Activated T-cell treated with anti-CD3 and anti-CD28 coated beads, Interleukin-2, amount 50 U/mL, for 72 hours (primary cell): ENCODE measurements at regions not wholly inside any gene's neighbourhood (a gene's known extent, or its start where the extent isn't known, plus 50 kb on each side); places are given as distances from the start of the nearest gene placed in this dataset.
A peak's percentile ranks its signal among the peaks of the same experiment; 100 is the strongest.

Source experiments
- ATAC-seq, 2 donors: fragments of 150-1000 bp; cut with Tn5 transposase; replicated peaks in 1 of 2; 2 replicates each; pipeline ENCODE4 v1.10.0; 2021; ENCODE audit warnings: moderate library complexity in 2 of 2, mild to moderate bottlenecking in 1 of 2
- DNase-seq, 2 donors: peaks; one replicate each; pipeline ENCODE4 v3.0.0; 2021 to 2022; ENCODE audit warnings: mixed read lengths in 1 of 2
- H3K27ac Mint-ChIP-seq: one replicate; pipeline ENCODE4 v1.8.0; 2022; ENCODE audit warnings: mild to moderate bottlenecking, moderate library complexity, mixed read lengths
- H3K27me3 Mint-ChIP-seq: one replicate; pipeline ENCODE4 v1.8.0; 2022; ENCODE audit warnings: low read depth, mixed read lengths
- H3K36me3 Mint-ChIP-seq, 2 donors: one replicate each; pipeline ENCODE4 v1.8.0; 2022; ENCODE audit warnings: mixed read lengths in 2 of 2, mild to moderate bottlenecking in 1 of 2; ENCODE audit not compliant: insufficient read depth in 2 of 2
- H3K4me1 Mint-ChIP-seq: one replicate; pipeline ENCODE4 v1.8.0; 2022; ENCODE audit warnings: low read depth, mixed read lengths
- H3K4me3 Mint-ChIP-seq, 2 donors: one replicate each; pipeline ENCODE4 v1.8.0; 2022; ENCODE audit warnings: mild to moderate bottlenecking in 2 of 2, mixed read lengths in 2 of 2, moderate library complexity in 2 of 2
- H3K9me3 Mint-ChIP-seq, 2 donors: one replicate each; pipeline ENCODE4 v1.8.0; 2022; ENCODE audit warnings: mixed read lengths in 2 of 2

- H3K4me3 Mint-ChIP-seq, result no peak overlapping the region
- no peaks in the 10 kb centered on the region for H3K27me3 Mint-ChIP-seq
- H3K36me3 Mint-ChIP-seq, result no peaks in the 10 kb centered on the region
- ATAC-seq, result no peak
- no peak overlapping the region for H3K27ac Mint-ChIP-seq
- no peak for DNase-seq
- no peaks in the 10 kb centered on the region for H3K9me3 Mint-ChIP-seq
- peaks cover 6% of the 10 kb centered on the region for H3K4me1 Mint-ChIP-seq
Observed at GRCh38 chr4:81565142-81565870, 93.6 kb upstream of the RASGEF1B start.

GRCh38 chr4:81564025-81564424, 92.3 kb upstream of the RASGEF1B start:
- ATAC-seq (no peak), DNase-seq (no peak)
- Mint-ChIP-seq H3K4me3 (no peak overlapping the region), H3K4me1 (peaks cover 9% of the 10 kb centered on the region), H3K27ac (no peak overlapping the region), H3K27me3 (no peaks in the 10 kb centered on the region), H3K9me3 (no peaks in the 10 kb centered on the region), H3K36me3 (no peaks in the 10 kb centered on the region)

GRCh38 chr4:81562093-81562492, 90.4 kb upstream of the RASGEF1B start:
- no peaks in the 10 kb centered on the region for H3K27me3 Mint-ChIP-seq
- DNase-seq, result no peak
- no peak overlapping the region for H3K4me3 Mint-ChIP-seq
- no peaks in the 10 kb centered on the region for H3K36me3 Mint-ChIP-seq
- H3K4me1 Mint-ChIP-seq, result peaks cover 12% of the 10 kb centered on the region
- no peak overlapping the region for H3K27ac Mint-ChIP-seq
- ATAC-seq, result peak; percentile 39 to 50
- no peaks in the 10 kb centered on the region for H3K9me3 Mint-ChIP-seq

- H3K27me3 Mint-ChIP-seq, result no peaks in the 10 kb centered on the region
- H3K4me1 Mint-ChIP-seq, result peaks cover 24% of the 10 kb centered on the region
- no peak overlapping the region for H3K27ac Mint-ChIP-seq
- peaks cover 2% of the 10 kb centered on the region in 2 donors for H3K9me3 Mint-ChIP-seq
- H3K36me3 Mint-ChIP-seq, result peaks cover 0 to 1% of the 10 kb centered on the region in 2 donors
- H3K4me3 Mint-ChIP-seq, result no peak overlapping the region
- no peak for DNase-seq
- no peak for ATAC-seq
Observed at GRCh38 chr4:81557306-81557705, 85.6 kb upstream of the RASGEF1B start.

- Mint-ChIP-seq H3K27ac (no peak overlapping the region), H3K4me3 (peak overlapping the region in 1 of 2 donors; percentile 13), H3K9me3 (peaks cover 2% of the 10 kb centered on the region in 2 donors), H3K27me3 (no peaks in the 10 kb centered on the region), H3K4me1 (peaks cover 21% of the 10 kb centered on the region), H3K36me3 (peaks cover 0 to 1% of the 10 kb centered on the region in 2 donors)
- DNase-seq (no peak), ATAC-seq (no peak)
Observed at GRCh38 chr4:81555489-81555888, 83.8 kb upstream of the RASGEF1B start.

GRCh38 chr4:81552086-81552485, 80.4 kb upstream of the RASGEF1B start:
- Mint-ChIP-seq H3K27ac (no peak overlapping the region), H3K36me3 (peaks cover 0 to 1% of the 10 kb centered on the region in 2 donors), H3K4me3 (no peak overlapping the region), H3K27me3 (no peaks in the 10 kb centered on the region), H3K4me1 (peaks cover 15% of the 10 kb centered on the region), H3K9me3 (peaks cover 2% of the 10 kb centered on the region in 2 donors)
- ATAC-seq (no peak), DNase-seq (no peak)

GRCh38 chr4:81550388-81550859, 78.7 kb upstream of the RASGEF1B start:
- no peaks in the 10 kb centered on the region for H3K27me3 Mint-ChIP-seq
- no peak overlapping the region for H3K4me3 Mint-ChIP-seq
- DNase-seq (no peak), ATAC-seq (no peak)
- peaks cover 2% of the 10 kb centered on the region in 2 donors for H3K9me3 Mint-ChIP-seq
- H3K4me1 Mint-ChIP-seq, result peaks cover 9% of the 10 kb centered on the region
- no peak overlapping the region for H3K27ac Mint-ChIP-seq
- H3K36me3 Mint-ChIP-seq, result peaks cover 0 to 1% of the 10 kb centered on the region in 2 donors

- Mint-ChIP-seq H3K4me1 (peaks cover 5% of the 10 kb centered on the region), H3K9me3 (peaks cover 2% of the 10 kb centered on the region in 2 donors), H3K27me3 (no peaks in the 10 kb centered on the region), H3K27ac (no peak overlapping the region), H3K4me3 (no peak overlapping the region), H3K36me3 (peaks cover 0 to 1% of the 10 kb centered on the region in 2 donors)
- no peak for DNase-seq
- ATAC-seq, result no peak
Observed at GRCh38 chr4:81549984-81550383, 78.3 kb upstream of the RASGEF1B start.

- no peak for ATAC-seq
Observed at GRCh38 chr4:81546777-81547176, 75.1 kb upstream of the RASGEF1B start.

GRCh38 chr4:81541161-81541945, 69.6 kb upstream of the RASGEF1B start:
- Mint-ChIP-seq H3K27ac (peak overlapping the region; percentile 10), H3K4me1 (no peaks in the 10 kb centered on the region), H3K4me3 (no peak overlapping the region), H3K36me3 (peaks cover 3 to 7% of the 10 kb centered on the region in 2 donors), H3K9me3 (peaks cover 5 to 8% of the 10 kb centered on the region in 2 donors), H3K27me3 (no peaks in the 10 kb centered on the region)
- DNase-seq, result no peak
- no peak for ATAC-seq

More at GRCh38 chr4:81546777-81547176, 75.1 kb upstream of the RASGEF1B start:
- Mint-ChIP-seq H3K36me3 (peaks cover 3 to 7% of the 10 kb centered on the region in 2 donors), H3K27me3 (no peaks in the 10 kb centered on the region), H3K9me3 (peaks cover 5 to 8% of the 10 kb centered on the region in 2 donors), H3K27ac (no peak overlapping the region), H3K4me1 (no peaks in the 10 kb centered on the region), H3K4me3 (no peak overlapping the region)
- no peak for DNase-seq

GRCh38 chr4:81538716-81539427, 67.2 kb upstream of the RASGEF1B start:
- Mint-ChIP-seq H3K27me3 (no peaks in the 10 kb centered on the region), H3K4me1 (no peaks in the 10 kb centered on the region), H3K27ac (no peak overlapping the region), H3K4me3 (no peak overlapping the region), H3K36me3 (peaks cover 3 to 8% of the 10 kb centered on the region in 2 donors), H3K9me3 (peaks cover 5 to 7% of the 10 kb centered on the region in 2 donors)
- ATAC-seq (no peak), DNase-seq (no peak)

- Mint-ChIP-seq H3K27me3 (no peaks in the 10 kb centered on the region), H3K9me3 (peaks cover 0 to 5% of the 10 kb centered on the region in 2 donors), H3K27ac (no peak overlapping the region), H3K4me3 (no peak overlapping the region), H3K36me3 (peaks cover 2% of the 10 kb centered on the region in 2 donors), H3K4me1 (no peaks in the 10 kb centered on the region)
- ATAC-seq (no peak), DNase-seq (no peak)
Observed at GRCh38 chr4:81531410-81531809, 59.7 kb upstream of the RASGEF1B start.

GRCh38 chr4:81528979-81529378, 57.3 kb upstream of the RASGEF1B start:
- Mint-ChIP-seq H3K4me1 (no peaks in the 10 kb centered on the region), H3K36me3 (peaks cover 0 to 4% of the 10 kb centered on the region in 2 donors), H3K9me3 (peaks cover 3 to 7% of the 10 kb centered on the region in 2 donors), H3K4me3 (no peak overlapping the region), H3K27ac (no peak overlapping the region), H3K27me3 (no peaks in the 10 kb centered on the region)
- ATAC-seq (no peak), DNase-seq (no peak)
